ENCODE measurements at regions not wholly inside any gene's neighbourhood (a gene's known extent, or its start where the extent isn't known, plus 50 kb on each side); places are given as distances from the start of the nearest gene placed in this dataset.

DNA sequence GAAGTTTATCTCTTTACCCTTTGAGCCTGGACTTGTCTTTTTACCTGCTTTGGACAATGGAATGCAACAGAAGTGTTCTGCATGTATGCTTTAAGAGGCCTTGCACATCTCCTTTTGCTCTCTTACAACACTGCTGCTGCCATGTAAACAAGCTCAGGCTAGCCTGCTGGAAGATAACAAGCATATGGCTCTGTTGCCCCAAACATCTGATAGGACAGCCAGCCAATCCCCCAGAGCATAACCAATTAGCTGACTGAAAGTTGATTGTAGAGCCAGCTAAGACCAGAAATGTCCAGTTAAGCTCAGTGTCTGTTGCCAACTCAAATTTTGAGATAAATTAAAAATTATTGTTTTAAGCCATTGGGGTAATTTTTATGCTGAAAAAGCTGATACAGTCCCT lies 510.6 kb upstream of the CNKSR2 start:
- no peak for DNase-seq (ENCODE audit: low read depth)

DNA sequence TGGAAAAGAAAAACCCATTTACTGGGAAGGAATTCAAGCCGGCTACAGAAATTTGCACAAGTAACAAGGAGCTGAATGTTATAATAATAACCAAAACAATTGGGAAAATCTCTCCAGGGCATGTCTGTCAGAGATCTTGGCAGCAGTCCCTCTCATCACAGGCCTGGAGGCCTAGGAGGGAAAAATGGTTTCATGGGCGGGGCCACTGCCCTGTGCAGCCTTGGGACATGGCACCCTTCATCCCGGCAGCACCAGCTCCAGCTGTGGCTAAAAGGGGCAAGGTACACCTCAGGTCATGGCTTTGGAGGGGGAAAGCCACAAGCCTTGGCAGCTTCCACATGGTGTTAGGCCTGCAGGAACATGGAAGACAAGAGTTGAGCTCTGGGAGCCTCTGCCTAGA lies 513.1 kb upstream of the CNKSR2 start:
- DNase-seq (ENCODE audit: low read depth): no peak

DNA sequence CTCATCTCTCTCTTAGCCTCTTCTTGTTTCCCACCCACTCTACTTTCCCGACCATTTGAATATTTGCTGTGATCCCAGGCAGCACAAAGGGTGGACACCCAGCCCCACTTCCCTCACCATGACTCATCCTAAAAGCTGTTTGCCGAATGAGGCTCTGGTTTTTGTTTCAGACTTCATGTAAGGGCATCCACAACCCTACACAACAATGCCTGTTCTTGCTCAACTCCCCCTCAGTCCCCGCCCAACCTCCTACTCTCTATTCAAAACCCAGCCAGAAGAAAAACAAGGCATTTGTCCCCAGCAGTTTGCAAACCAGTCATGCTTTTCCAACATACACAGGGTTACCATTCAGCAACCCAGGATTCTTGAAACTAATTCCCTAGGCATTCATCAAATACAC lies 516.5 kb upstream of the CNKSR2 start:
- no peak for DNase-seq (ENCODE audit: low read depth)

DNA sequence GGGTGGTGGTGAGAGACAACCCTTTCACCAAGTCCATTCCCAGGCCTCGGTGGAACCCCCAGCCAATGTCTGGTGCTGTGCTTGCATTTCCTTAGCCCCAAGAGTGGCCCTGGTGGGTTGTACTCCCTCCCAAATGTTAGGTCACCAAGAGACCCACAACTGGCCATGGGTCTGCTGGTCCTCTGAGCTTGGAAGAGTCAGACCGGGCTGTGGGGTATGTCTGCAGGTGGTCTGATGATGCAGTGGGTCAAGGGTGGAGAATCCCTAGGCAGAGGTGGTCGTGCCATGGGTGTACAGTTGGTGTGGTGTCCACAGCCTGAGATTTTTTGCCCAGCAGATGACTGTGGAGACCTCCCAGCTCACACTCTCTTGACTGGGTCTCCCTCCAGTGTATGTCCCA lies 535.7 kb upstream of the CNKSR2 start:
- DNase-seq (ENCODE audit: low read depth): no peak

DNA sequence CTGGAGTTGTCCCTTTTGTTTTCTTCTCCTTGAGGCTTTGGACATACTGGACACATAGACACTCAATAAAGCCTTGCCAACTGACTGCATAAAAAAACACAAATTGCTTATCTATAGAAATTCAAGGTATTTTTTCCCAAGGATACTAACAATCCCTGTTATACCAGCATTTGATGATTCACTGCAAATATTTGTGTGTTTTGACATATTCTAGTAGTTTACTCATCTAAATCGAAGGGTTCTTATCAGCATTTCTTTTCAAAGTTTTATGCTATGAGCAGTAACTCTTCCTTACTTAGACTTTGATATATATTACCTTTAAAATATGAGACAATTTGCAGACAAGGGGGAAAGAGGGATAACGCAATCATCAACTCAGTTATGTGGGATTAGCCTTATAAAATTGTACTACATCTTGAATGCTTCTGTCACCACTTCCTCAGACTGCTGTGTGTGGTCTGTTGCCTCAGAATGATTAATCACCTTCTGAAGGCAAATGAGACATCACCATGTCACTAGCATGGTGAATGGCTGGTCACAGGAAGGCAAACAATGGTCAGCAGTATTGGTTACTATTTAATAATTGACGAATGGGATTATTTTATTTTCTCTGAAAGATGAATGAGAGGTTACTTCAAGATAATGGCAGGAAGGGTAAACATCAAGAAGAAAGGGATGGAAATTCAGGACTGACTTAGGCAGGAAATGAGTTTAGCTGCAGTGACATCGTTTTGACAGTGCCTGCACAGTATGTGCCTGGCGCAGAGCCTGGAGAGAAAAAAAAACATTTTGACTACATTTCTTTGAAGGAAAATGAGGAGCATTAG lies 544.3 kb upstream of the CNKSR2 start:
- DNase-seq (ENCODE audit: low read depth): no peak

DNA sequence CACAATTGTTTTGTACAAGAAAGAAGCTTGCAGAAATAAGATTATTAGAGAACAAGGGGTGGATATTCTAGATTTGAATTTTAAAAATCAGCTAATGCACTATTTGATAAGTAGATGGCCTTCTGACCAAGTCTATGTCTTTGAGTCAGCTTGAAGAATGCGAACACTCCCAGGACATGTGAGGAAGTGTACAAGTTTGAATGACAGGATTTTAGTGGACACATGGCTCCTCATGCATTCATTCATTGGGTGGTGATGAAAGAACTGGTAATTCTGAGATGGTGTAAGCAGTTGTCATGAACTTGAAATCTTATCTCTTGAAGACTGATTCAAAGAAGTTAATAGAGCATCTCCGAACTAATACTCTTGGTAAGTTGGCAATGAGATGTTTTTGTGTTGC lies 548.2 kb upstream of the CNKSR2 start:
- no peak for DNase-seq (ENCODE audit: low read depth)

DNA sequence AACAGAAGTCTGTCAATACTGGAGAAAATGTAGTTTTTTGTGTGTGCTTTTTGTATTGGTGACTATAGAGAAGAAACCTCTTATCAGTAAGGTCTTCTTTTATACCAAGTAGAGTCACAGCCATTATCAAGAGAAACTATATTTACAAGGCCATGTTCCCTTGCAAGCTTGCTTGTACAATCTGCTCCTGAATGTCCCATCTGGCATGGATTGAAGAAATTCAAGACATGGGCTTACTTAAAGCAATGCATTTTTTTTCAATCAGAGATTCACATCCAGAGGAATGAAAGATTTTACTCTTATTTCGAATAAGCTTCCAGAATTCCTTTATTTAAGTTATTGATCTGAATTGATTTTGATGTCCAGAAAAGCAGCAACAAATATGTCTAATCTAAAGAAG lies 537.3 kb upstream of the RPS6KA3 start:
- no peak for DNase-seq (ENCODE audit: low read depth)

DNA sequence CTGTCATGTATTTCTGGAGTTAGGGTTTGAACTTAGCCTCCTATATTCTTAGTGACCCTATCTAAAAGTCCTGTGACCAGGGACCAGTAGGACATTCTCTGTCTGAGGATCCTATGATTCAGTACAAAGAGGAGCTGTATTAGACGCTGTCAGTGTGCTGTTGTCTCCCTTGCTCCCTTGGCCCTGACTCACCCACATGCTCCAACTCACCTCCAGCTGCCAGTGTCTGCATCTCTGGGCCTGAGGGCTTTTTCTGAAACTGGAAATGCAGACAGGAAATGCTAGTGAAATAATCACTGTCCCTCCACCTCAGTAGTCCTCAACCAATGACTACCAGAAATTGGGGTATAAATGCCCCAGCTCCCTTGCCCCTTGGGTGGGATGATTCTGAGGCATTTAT lies 535.3 kb upstream of the RPS6KA3 start:
- no peak for DNase-seq (ENCODE audit: low read depth)

DNA sequence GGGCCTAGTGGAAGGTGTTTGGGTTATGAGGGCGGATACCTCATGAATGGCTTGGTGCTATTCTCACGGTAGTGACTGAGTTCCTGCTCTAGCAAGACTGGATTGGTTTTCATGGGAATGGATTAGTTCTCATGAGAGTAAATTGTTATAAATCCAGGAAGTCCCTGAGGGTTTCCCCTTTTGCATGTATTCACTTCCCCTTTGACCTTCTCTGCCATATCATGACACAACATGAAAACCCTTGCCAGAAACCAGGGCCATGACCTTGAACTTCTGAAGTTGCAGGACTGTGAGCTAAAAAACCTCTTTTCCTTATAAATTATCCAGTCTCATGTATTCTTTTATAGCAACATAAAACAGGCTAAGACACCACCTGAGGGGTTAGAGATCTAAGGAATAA lies 529.7 kb upstream of the RPS6KA3 start:
- no peak for DNase-seq (ENCODE audit: low read depth)

DNA sequence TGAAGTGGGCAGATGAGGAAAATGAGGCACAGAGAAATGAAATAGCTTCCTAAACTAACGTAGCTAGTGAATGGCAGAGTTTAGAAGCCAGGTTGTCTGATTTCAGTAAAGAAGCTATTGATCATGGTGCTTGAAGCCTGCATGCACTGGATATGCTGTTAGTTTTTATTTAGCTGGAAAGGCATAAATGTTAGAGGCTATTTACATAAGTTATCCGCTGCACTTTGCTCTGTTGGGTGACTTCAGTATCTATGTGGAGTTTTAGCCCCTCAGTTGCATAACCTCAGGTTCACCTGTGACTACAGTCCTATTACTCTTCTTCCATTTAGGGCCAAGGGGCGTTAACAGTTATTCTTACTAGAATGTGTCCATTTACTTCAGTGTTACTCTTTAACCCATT lies 522.4 kb upstream of the RPS6KA3 start:
- no peak for DNase-seq (ENCODE audit: low read depth)

DNA sequence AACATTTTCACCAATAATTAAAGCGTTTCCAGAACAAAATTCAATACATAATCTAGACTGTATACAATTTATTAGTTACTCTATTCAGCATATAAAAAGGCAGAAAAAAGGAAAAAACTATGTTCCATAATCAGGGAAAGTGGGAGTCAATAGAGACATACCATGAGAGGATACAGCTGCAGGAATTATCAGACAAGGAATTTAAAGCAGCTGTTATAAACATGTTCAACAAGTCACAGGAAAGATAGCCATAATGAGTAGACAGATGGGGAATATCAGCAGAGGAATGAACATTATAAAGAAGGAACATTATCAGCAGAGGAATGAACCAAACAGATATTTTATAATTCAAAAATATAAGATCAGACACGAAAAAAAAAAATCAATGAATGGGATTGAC lies 500.6 kb upstream of the RPS6KA3 start:
- no peak for DNase-seq (ENCODE audit: low read depth)

DNA sequence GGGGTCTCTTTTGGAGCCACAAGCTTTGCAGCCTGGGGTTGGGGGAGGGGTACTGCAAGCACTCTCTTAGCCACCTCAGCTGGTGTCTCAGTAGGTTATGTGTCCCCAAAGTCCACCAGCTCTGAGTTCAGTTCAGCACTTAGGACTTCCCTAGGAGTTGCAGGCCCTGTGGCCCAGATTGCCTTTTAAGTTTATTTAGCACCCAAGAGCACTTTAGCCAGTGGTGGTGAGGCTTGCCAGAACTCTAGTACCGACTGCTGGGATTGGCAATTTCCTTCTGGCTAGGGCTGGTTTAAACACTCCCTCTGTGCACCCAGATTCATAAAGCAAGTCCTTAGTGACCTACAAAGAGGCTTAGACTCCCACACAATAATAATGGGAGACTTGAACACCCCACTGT lies 489.9 kb upstream of the RPS6KA3 start:
- no peak for DNase-seq (ENCODE audit: low read depth)

DNA sequence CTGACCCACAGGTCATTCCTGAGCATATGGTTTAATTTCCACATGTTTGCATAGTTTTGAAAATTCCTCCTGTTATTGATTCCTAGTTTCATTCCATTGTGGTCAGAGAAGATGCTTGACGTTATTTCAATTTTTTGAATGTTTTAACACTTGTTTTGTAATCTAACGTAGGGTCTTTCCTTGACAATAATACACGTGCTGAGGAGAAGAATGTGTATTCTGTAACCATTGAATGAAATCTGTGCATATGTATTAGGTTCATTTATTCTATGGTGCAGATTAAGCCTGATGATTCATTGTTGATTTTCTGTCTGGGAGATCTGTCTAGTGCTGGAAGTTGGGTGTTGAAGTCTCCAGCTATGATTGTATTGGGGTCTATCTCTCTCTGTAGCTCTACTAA lies 486.4 kb upstream of the RPS6KA3 start:
- DNase-seq (ENCODE audit: low read depth): no peak

DNA sequence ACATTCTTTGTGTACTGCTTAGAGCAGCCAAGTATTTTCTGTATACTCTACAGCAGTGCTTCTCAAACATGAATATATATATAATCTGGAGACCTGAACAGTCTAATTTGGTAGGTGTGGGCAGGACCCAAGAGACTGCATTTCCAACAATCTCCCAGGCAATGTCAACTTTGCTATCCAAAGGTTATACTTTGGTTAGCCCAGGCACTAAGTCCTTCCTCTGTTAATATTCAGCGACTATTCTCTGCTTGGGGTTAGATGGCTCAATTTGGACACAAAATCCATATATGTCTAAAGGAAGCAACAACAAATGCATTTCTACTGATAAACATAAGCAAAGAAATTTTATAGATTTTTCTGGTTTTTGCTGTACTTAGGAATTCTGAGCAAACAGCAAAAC lies 480.0 kb upstream of the RPS6KA3 start:
- DNase-seq (ENCODE audit: low read depth): no peak

DNA sequence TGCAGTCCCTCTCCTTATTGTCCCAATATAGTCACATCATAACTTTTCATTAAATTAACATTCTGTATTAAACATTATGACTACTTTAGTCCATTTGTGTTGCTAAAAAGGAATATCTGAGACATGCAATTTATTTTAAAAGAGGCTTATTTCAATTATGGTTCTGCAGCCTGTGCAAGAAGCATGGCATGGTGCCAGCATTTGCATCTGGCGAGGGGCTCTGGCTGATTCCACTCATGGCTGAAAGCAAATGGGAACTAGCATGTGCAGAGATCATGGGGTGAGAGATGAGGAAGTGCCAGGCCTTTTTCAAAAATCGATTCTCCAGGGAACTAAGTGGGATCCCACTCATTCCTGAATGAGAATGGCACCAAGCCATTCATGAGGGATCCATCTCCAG lies 476.3 kb upstream of the RPS6KA3 start:
- no peak for DNase-seq (ENCODE audit: low read depth)

DNA sequence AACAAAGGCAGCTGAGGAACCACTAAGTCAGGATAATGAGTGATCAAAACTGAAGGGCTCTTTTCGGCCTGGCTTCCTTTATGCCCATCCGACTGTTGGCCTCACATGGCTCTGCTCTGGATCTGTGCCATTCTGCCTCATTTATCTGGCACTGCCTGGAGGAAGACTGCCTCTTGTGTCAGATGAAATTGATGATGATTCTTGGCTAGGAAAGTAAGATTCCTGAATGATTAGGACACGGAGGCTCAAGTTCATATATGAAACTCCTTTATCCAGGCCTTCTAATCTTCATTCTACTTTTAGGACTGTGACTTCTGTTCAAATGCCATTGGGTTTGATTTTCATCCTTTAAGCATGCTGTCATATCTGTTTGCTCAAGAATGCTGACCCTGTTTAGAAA lies 475.4 kb upstream of the RPS6KA3 start:
- no peak for DNase-seq (ENCODE audit: low read depth)

DNA sequence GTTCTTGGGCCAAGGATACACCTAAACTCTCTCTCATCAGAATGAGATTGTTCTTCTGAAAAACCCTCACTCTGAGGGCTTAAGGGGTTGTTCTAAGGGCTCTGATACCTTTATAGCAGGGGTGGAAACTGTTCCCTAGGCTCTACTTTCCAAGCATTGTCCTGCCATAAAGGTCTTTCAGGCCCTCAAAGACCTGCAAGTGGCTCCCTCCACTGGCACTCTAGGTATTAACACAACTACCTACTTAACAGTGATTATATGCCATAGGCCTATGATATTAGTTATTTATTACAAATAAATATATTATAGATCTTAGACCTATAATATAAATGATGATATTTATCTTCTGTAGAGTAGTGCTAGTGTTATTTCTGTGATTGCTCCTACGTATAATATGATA lies 473.7 kb upstream of the RPS6KA3 start:
- DNase-seq (ENCODE audit: low read depth): no peak

DNA sequence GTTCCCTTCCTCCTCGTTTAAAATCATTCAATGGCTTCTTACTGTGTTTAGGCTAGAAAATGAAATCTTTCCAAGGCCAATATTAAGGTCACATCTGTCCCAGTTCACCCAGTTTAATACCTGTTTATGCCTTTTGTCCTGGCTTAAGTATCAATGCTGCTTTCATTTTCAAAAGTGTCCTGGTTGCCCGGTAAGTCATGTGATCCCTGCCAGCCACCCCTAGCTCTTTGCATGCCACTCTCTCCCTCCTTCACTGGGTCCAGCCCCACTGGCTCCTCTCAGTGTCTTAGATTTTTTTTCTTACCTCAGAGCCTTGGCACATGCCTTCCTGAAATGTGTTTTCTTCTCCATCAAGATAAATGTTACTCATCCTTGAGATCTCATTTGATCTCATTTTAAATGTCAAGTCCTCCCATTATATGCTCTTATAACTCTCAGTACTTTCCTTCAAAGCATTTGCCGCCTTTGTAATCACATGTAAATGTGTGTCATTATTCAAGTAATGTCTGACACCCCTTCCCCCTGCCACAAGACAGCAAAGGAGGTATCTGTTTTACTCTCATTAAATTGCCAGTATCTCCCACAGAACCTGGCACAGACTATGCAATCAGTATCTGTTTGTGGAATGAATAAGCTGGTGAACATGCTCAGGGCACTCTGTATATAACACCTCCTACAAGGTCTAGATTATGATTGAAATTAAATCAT lies 472.5 kb upstream of the RPS6KA3 start:
- no peak for DNase-seq (ENCODE audit: low read depth)

DNA sequence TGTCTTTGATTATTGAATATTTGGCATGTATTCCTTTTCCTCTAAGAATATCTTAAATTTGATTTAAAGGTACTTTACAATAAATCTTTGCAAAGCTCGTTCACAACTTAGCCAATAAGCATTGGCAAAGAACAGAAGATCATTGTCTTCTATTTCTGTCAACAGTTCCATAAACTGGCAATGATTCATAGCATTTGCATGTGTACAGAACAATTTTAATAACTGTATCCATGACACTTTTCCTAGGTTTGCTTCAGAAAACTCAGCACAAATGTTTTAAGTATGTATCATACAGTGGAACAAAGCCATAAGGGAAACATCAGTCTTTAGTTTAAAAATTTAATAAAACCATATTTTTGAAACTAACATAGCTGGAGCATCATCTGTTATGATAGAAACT lies 462.7 kb upstream of the RPS6KA3 start:
- no peak for DNase-seq (ENCODE audit: low read depth)

DNA sequence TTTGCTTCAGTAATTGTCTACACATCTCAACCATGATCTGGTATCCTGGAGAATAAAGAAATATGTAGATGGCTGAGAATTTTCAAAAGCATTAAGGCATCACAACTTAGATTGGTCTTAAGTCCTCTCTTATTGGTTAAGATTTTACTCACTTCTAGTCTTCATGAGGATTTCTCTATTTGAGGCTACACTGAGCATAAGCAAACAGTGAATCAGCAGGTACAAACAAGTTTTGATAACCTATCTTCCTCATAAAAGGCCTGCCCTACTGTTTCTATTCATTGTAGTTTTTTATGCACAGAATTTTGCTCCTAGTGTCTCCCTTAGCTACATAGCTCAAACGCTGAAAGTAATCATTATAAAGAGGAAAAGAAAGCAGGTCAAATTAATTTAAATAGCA lies 460.7 kb upstream of the RPS6KA3 start:
- DNase-seq (ENCODE audit: low read depth): no peak

DNA sequence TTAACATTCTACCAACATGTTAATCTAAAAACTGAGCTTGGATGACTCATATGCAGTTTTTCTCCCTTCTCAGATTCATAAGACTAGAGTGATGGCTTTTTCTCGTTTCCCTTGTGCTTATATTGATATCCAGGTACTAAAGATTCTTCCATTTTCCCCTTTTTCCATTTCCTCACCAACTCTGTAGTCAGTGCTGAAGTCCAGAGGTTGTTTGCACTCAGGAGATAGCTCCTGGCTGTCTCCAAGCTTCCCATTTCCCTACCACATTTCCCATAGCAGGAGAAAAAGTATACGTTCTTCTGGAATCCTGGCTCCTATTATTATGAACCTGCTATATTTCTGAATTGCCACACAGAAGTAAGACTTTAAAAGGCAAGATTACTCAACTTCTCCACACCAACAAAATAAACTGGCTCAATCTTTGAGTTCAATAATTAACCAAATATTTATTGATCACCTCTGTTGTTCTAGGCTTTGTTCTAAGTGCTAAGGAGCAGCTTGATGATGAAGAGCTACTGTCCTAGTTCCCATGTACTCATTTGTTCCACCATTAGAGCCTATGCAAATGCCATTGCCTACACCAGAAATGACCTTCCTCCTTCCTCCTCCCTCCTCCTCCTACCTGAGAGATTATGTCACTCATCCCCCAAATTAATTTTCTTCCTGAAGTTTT lies 454.4 kb upstream of the RPS6KA3 start:
- no peak for DNase-seq (ENCODE audit: low read depth)

DNA sequence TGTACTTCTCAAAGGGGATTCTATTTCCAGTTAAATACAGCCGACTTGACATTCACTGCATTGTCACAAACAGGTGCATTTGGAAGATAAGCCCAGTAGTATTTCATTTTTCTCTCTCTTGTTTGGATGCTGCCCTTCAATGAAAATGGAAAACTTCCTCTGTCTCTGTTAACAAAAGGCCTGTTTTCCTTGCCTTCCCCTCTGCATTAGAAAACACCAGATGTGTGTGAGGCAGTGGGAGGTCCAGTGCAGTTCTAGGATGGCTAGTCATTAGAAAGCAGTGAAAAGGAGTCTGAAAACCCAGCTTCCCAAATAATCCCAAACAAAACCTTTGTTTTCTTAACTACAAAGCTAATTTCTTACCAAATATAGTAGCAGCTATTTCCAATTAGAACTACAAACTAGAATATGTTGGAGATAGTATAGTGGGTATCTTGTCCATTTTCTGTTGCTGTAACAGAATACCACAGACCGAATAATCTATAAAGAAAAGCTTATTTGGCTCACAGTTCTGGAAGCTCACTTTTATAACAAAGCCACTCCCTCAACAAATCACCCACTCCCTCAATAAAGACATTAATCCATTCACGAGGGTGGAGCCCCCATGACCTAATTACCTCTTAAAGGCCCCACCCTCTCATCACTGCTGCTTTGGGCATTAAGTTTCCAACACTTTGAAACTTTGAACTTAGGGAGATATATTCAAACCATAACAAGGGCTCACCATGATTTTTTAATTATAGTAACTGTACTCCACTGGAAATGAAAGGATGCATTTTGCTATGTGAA lies 452.1 kb upstream of the RPS6KA3 start:
- DNase-seq (ENCODE audit: low read depth): no peak

DNA sequence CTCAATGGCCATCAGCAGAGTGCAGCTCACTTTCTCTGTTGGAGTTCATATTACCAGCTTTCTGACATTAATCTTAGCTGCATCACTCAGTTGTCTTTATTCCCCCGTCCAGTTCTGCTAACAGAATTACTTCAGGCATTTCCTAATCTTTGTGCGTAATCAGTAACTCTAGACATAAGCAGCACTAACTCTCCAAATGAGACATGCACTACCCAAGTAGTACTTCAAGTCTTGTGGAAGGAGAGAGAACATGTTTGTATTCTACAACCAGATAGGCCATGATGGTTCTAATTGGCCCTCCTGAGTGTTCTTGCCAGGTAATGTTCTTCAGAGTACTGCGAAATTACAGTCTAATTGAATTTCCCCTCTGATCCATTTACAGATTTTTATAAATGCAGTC lies 448.5 kb upstream of the RPS6KA3 start:
- DNase-seq (ENCODE audit: low read depth): no peak
